ENCODE measurements at regions not wholly inside any gene's neighbourhood (a gene's known extent, or its start where the extent isn't known, plus 50 kb on each side); places are given as distances from the start of the nearest gene placed in this dataset.
"Not testable (repeated sequence)": the region's sequence is repeated elsewhere in the genome, so short reads cannot be mapped to it uniquely, and the experiment has no call there.

- H3K36me3 Mint-ChIP-seq (ENCODE audit: low read depth): peaks cover 27% of the 10 kb centered on the region
- DNase-seq (ENCODE audit: low spot score); intact Hi-C loops (cut with micrococcal nuclease); H3K27me3 Mint-ChIP-seq (ENCODE audit: low read depth); H3K4me1 Mint-ChIP-seq (ENCODE audit: low read depth); H3K27ac Mint-ChIP-seq; H3K9me3 Mint-ChIP-seq; H3K4me3 Mint-ChIP-seq (ENCODE audit: low read depth): not testable (repeated sequence)
These were observed 61.6 kb upstream of the IKBKE start for GRCh38 chr1:206408371-206409288.

- no peak overlapping the region for H3K4me3 Mint-ChIP-seq (ENCODE audit: low read depth)
- peaks cover 40% of the 10 kb centered on the region for H3K36me3 Mint-ChIP-seq (ENCODE audit: low read depth)
- H3K27ac Mint-ChIP-seq: no peak overlapping the region
- DNase-seq (ENCODE audit: low spot score): no peak
- intact Hi-C loops (cut with micrococcal nuclease): no loop called here
- no peaks in the 10 kb centered on the region for H3K27me3 Mint-ChIP-seq (ENCODE audit: low read depth)
- no peaks in the 10 kb centered on the region for H3K4me1 Mint-ChIP-seq (ENCODE audit: low read depth)
- no peaks in the 10 kb centered on the region for H3K9me3 Mint-ChIP-seq
These were observed 59.0 kb upstream of the IKBKE start for GRCh38 chr1:206411321-206411720.

- Mint-ChIP-seq H3K9me3 (no peaks in the 10 kb centered on the region), H3K27me3 (ENCODE audit: low read depth) (no peaks in the 10 kb centered on the region), H3K27ac (no peak overlapping the region), H3K4me3 (ENCODE audit: low read depth) (no peak overlapping the region), H3K4me1 (ENCODE audit: low read depth) (peaks cover 2% of the 10 kb centered on the region), H3K36me3 (ENCODE audit: low read depth) (peaks cover 55% of the 10 kb centered on the region)
- DNase-seq (ENCODE audit: low spot score): no peak
- intact Hi-C loops (cut with micrococcal nuclease): no loop called here
These were observed 54.3 kb upstream of the IKBKE start for GRCh38 chr1:206415942-206416341.

- H3K4me3 Mint-ChIP-seq (ENCODE audit: low read depth): no peak overlapping the region
- intact Hi-C loops (cut with micrococcal nuclease): no loop called here
- DNase-seq (ENCODE audit: low spot score): no peak
- no peaks in the 10 kb centered on the region for H3K9me3 Mint-ChIP-seq
- no peak overlapping the region for H3K27ac Mint-ChIP-seq
- peaks cover 54% of the 10 kb centered on the region for H3K36me3 Mint-ChIP-seq (ENCODE audit: low read depth)
- peaks cover 5% of the 10 kb centered on the region for H3K4me1 Mint-ChIP-seq (ENCODE audit: low read depth)
- no peaks in the 10 kb centered on the region for H3K27me3 Mint-ChIP-seq (ENCODE audit: low read depth)
These were observed 52.3 kb upstream of the IKBKE start for GRCh38 chr1:206417774-206418614.

GRCh38 chr1:206419250-206419649, 51.0 kb upstream of the IKBKE start:
- H3K9me3 Mint-ChIP-seq: no peaks in the 10 kb centered on the region
- no peaks in the 10 kb centered on the region for H3K27me3 Mint-ChIP-seq (ENCODE audit: low read depth)
- intact Hi-C loops (cut with micrococcal nuclease): no loop called here
- no peak overlapping the region for H3K27ac Mint-ChIP-seq
- no peak for DNase-seq (ENCODE audit: low spot score)
- H3K36me3 Mint-ChIP-seq (ENCODE audit: low read depth): peaks cover 59% of the 10 kb centered on the region
- no peak overlapping the region for H3K4me3 Mint-ChIP-seq (ENCODE audit: low read depth)
- peaks cover 5% of the 10 kb centered on the region for H3K4me1 Mint-ChIP-seq (ENCODE audit: low read depth)

- H3K9me3 Mint-ChIP-seq: no peaks in the 10 kb centered on the region
- H3K27me3 Mint-ChIP-seq (ENCODE audit: low read depth): no peaks in the 10 kb centered on the region
- intact Hi-C loops (cut with micrococcal nuclease): no loop called here
- H3K4me1 Mint-ChIP-seq (ENCODE audit: low read depth): peaks cover 5% of the 10 kb centered on the region
- no peak overlapping the region for H3K27ac Mint-ChIP-seq
- H3K4me3 Mint-ChIP-seq (ENCODE audit: low read depth): no peak overlapping the region
- no peak for DNase-seq (ENCODE audit: low spot score)
- H3K36me3 Mint-ChIP-seq (ENCODE audit: low read depth): peaks cover 62% of the 10 kb centered on the region
These were observed 50.5 kb upstream of the IKBKE start for GRCh38 chr1:206419783-206420182.

GRCh38 chr1:206420471-206420870, 49.8 kb upstream of the IKBKE start:
- intact Hi-C loops (cut with micrococcal nuclease): no loop called here
- Mint-ChIP-seq H3K27me3 (ENCODE audit: low read depth) (no peaks in the 10 kb centered on the region), H3K27ac (no peak overlapping the region), H3K9me3 (no peaks in the 10 kb centered on the region), H3K4me1 (ENCODE audit: low read depth) (peaks cover 5% of the 10 kb centered on the region), H3K36me3 (ENCODE audit: low read depth) (peaks cover 59% of the 10 kb centered on the region), H3K4me3 (ENCODE audit: low read depth) (no peak overlapping the region)
- no peak for DNase-seq (ENCODE audit: low spot score)

All from activated T-helper 2 cell treated with anti-CD3 and anti-CD28 coated beads, Interferon-gamma antibody, Interleukin-2, Interleukin-4, amounts not matched to agents 10 μg/mL and 5 μg/mL and 100 μg/mL, durations not matched to agents 14 hours and 24 hours and 36 hours (primary cell).